WTC11 (cell line): ENCODE measurements at regions not wholly inside any gene's neighbourhood (a gene's known extent, or its start where the extent isn't known, plus 50 kb on each side); places are given as distances from the start of the nearest gene placed in this dataset.

Experiments used
- ATAC-seq: fragments of 200-7000 bp; cut with Tn5 transposase; 2 replicates; pipeline ENCODE4 v1.10.0; 2021; ENCODE audit warnings: mild to moderate bottlenecking, moderate library complexity
- CTCF ChIA-PET: fragments of 300-600 bp; sonication (Branson Sonifier 250); formaldehyde crosslinking; loops from one replicate; lab custom pipeline; 2021; ENCODE audit warnings: antibody characterized with exemption; lab: Charles Lee
- POLR2A ChIA-PET: fragments of 350-600 bp; sonication (Branson Sonifier 250); formaldehyde crosslinking; loops from one replicate; lab custom pipeline; 2021; ENCODE audit warnings: antibody characterized with exemption; lab: Charles Lee
- DNase-seq: peaks from one replicate; pipeline ENCODE4 v3.0.0; 2021; ENCODE audit warnings: low spot score
- H3K27ac Mint-ChIP-seq: 2 replicates; pipeline ENCODE4 v1.8.0; 2021; ENCODE audit warnings: mixed read lengths
- H3K27me3 Mint-ChIP-seq: 2 replicates; pipeline ENCODE4 v1.8.0; 2021; ENCODE audit warnings: low read depth, mild to moderate bottlenecking, moderate library complexity, mixed read lengths
- H3K36me3 Mint-ChIP-seq: 2 replicates; pipeline ENCODE4 v1.8.0; 2021; ENCODE audit warnings: mixed read lengths
- H3K4me1 Mint-ChIP-seq: 2 replicates; pipeline ENCODE4 v1.8.0; 2022; ENCODE audit warnings: mixed read lengths
- H3K4me3 Mint-ChIP-seq: 2 replicates; pipeline ENCODE4 v1.8.0; 2021; ENCODE audit warnings: mild to moderate bottlenecking, moderate library complexity, mixed read lengths
- H3K9me3 Mint-ChIP-seq: 2 replicates; pipeline ENCODE4 v1.8.0; 2021; ENCODE audit warnings: mixed read lengths
- ELF4 ChIP-seq: sonication (generic); formaldehyde crosslinking; IDR thresholded peaks from 2 replicates; pipeline ENCODE4 v1.8.1; 2022; ENCODE audit warnings: low read depth, mild to moderate bottlenecking, moderate library complexity, missing genetic modification reagents
- ETV6 ChIP-seq: sonication (generic); formaldehyde crosslinking; IDR thresholded peaks from 2 replicates; pipeline ENCODE4 v1.8.1; 2022; ENCODE audit warnings: mild to moderate bottlenecking, missing genetic modification reagents
- FOXK1 ChIP-seq: sonication (generic); formaldehyde crosslinking; IDR thresholded peaks from 2 replicates; pipeline ENCODE4 v1.8.0; 2022; ENCODE audit warnings: mild to moderate bottlenecking, moderate library complexity, missing genetic modification reagents
- GABPB1 ChIP-seq: sonication (generic); formaldehyde crosslinking; IDR thresholded peaks from 2 replicates; pipeline ENCODE4 v1.8.1; 2023; ENCODE audit warnings: mild to moderate bottlenecking, missing genetic modification reagents
- GTF2I ChIP-seq: fragments of 250-450 bp; sonication (Bioruptor Pico); conservative IDR thresholded peaks from 2 replicates; pipeline ENCODE4 v1.4.0; 2021; ENCODE audit warnings: mild to moderate bottlenecking
- JAZF1 ChIP-seq: fragments of 250-450 bp; sonication (Bioruptor Pico); IDR thresholded peaks from 2 replicates; pipeline ENCODE4 v1.9.0; 2021; ENCODE audit warnings: moderate library complexity, mild to moderate bottlenecking, inconsistent platforms
- KAT7 ChIP-seq: sonication (generic); formaldehyde crosslinking; IDR thresholded peaks from 2 replicates; pipeline ENCODE4 v1.8.1; 2023; ENCODE audit warnings: missing genetic modification reagents, mild to moderate bottlenecking, borderline replicate concordance
- NR1H2 ChIP-seq: sonication (generic); formaldehyde crosslinking; IDR thresholded peaks from 2 replicates; pipeline ENCODE4 v1.9.0; 2021; ENCODE audit warnings: mild to moderate bottlenecking, moderate library complexity, missing genetic modification reagents
- OVOL2 ChIP-seq: fragments of 250-450 bp; sonication (Bioruptor Pico); IDR thresholded peaks from 2 replicates; pipeline ENCODE4 v1.9.0; 2021; ENCODE audit warnings: mild to moderate bottlenecking, borderline replicate concordance
- SOX15 ChIP-seq: fragments of 250-450 bp; sonication (Bioruptor Pico); IDR thresholded peaks from 2 replicates; pipeline ENCODE4 v1.9.0; 2021; ENCODE audit warnings: mild to moderate bottlenecking
- TEAD4 ChIP-seq: sonication (generic); formaldehyde crosslinking; IDR thresholded peaks from 2 replicates; pipeline ENCODE4 v1.8.0; 2022; ENCODE audit warnings: mild to moderate bottlenecking, missing genetic modification reagents
- TP53 ChIP-seq: sonication (generic); formaldehyde crosslinking; IDR thresholded peaks from 2 replicates; pipeline ENCODE4 v1.8.1; 2023; ENCODE audit warnings: mild to moderate bottlenecking, missing genetic modification reagents
- ZNF232 ChIP-seq: sonication (generic); formaldehyde crosslinking; IDR thresholded peaks from 2 replicates; pipeline ENCODE4 v1.8.0; 2022; ENCODE audit warnings: mild to moderate bottlenecking, missing genetic modification reagents
- ZNF263 ChIP-seq: sonication (generic); formaldehyde crosslinking; IDR thresholded peaks from 2 replicates; pipeline ENCODE4 v1.8.1; 2022; ENCODE audit warnings: low read depth, mild to moderate bottlenecking, moderate library complexity, missing genetic modification reagents
- ZNF416 ChIP-seq: fragments of 250-450 bp; sonication (Bioruptor Pico); IDR thresholded peaks from 2 replicates; pipeline ENCODE4 v1.9.0; 2021; ENCODE audit warnings: mild to moderate bottlenecking, inconsistent platforms
- ZNF423 ChIP-seq: fragments of 250-450 bp; sonication (Bioruptor Pico); IDR thresholded peaks from 2 replicates; pipeline ENCODE4 v2.1.2; 2022; ENCODE audit warnings: mild to moderate bottlenecking, moderate library complexity
- TF ChIP-seq, protein P1 (sequence below): fragments of 250-450 bp; sonication (Bioruptor Pico); IDR thresholded peaks from 2 replicates; pipeline ENCODE4 v1.9.0; 2021; ENCODE audit warnings: moderate library complexity, mild to moderate bottlenecking, inconsistent platforms, borderline replicate concordance
- TF ChIP-seq, protein P2 (sequence below): sonication (generic); formaldehyde crosslinking; IDR thresholded peaks from 2 replicates; pipeline ENCODE4 v1.8.1; 2022; ENCODE audit warnings: low read depth, missing genetic modification reagents, borderline replicate concordance
- TF ChIP-seq, protein P3 (sequence below): fragments of 250-450 bp; sonication (Bioruptor Pico); IDR thresholded peaks from 2 replicates; pipeline ENCODE4 v1.9.0; 2021; ENCODE audit warnings: mild to moderate bottlenecking
- TF ChIP-seq, protein P4 (sequence below): fragments of 250-450 bp; sonication (Bioruptor Pico); IDR thresholded peaks from 2 replicates; pipeline ENCODE4 v1.9.0; 2021; ENCODE audit warnings: mild to moderate bottlenecking, borderline replicate concordance
- TF ChIP-seq, protein P5 (sequence below): sonication (generic); formaldehyde crosslinking; IDR thresholded peaks from 2 replicates; pipeline ENCODE4 v1.8.1; 2023; ENCODE audit warnings: mild to moderate bottlenecking, missing genetic modification reagents, borderline replicate concordance
- TF ChIP-seq, protein P6 (sequence below): sonication (generic); formaldehyde crosslinking; IDR thresholded peaks from 2 replicates; pipeline ENCODE4 v1.8.0; 2022; ENCODE audit warnings: missing genetic modification reagents

DNA sequence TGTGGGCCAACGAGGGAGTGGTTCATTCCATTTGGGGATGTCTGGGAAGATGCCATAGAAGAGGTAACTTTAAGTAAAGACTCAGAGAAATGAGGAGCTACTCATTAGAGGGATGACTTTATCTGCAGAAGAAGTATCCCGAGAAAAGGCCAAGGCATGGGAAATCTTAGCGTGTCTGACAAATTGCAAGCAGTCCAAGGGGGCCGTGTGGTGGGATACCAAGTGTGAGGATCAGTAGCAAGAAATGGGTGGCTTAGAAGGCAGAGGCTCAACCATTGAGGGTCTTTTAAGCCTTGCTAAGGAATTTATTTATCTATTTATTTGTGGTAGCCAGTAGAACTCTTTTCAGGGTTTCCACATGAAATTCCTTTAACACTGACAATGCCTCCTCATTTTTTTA, 436.4 kb downstream of the RNF144A start:
- no peak for ATAC-seq
- TF ChIP-seq, protein P1, sequence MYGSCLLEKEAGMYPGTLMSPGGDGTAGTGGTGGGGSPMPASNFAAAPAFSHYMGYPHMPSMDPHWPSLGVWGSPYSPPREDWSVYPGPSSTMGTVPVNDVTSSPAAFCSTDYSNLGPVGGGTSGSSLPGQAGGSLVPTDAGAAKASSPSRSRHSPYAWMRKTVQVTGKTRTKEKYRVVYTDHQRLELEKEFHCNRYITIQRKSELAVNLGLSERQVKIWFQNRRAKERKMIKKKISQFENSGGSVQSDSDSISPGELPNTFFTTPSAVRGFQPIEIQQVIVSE (CRISPR knock-in tag), result no peak
- TF ChIP-seq SOX15 (CRISPR knock-in tag) (no peak), GABPB1 (no peak), NR1H2 (no peak), TEAD4 (CRISPR knock-in tag) (no peak), ZNF263 (CRISPR knock-in tag) (no peak), GTF2I (CRISPR knock-in tag) (no peak), ELF4 (no peak), KAT7 (CRISPR knock-in tag) (no peak)
- TF ChIP-seq, protein P2, sequence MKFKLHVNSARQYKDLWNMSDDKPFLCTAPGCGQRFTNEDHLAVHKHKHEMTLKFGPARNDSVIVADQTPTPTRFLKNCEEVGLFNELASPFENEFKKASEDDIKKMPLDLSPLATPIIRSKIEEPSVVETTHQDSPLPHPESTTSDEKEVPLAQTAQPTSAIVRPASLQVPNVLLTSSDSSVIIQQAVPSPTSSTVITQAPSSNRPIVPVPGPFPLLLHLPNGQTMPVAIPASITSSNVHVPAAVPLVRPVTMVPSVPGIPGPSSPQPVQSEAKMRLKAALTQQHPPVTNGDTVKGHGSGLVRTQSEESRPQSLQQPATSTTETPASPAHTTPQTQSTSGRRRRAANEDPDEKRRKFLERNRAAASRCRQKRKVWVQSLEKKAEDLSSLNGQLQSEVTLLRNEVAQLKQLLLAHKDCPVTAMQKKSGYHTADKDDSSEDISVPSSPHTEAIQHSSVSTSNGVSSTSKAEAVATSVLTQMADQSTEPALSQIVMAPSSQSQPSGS (CRISPR knock-in tag), result no peak
- TF ChIP-seq, protein P3, sequence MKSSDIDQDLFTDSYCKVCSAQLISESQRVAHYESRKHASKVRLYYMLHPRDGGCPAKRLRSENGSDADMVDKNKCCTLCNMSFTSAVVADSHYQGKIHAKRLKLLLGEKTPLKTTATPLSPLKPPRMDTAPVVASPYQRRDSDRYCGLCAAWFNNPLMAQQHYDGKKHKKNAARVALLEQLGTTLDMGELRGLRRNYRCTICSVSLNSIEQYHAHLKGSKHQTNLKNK (CRISPR knock-in tag), result no peak
- TF ChIP-seq, protein P4, sequence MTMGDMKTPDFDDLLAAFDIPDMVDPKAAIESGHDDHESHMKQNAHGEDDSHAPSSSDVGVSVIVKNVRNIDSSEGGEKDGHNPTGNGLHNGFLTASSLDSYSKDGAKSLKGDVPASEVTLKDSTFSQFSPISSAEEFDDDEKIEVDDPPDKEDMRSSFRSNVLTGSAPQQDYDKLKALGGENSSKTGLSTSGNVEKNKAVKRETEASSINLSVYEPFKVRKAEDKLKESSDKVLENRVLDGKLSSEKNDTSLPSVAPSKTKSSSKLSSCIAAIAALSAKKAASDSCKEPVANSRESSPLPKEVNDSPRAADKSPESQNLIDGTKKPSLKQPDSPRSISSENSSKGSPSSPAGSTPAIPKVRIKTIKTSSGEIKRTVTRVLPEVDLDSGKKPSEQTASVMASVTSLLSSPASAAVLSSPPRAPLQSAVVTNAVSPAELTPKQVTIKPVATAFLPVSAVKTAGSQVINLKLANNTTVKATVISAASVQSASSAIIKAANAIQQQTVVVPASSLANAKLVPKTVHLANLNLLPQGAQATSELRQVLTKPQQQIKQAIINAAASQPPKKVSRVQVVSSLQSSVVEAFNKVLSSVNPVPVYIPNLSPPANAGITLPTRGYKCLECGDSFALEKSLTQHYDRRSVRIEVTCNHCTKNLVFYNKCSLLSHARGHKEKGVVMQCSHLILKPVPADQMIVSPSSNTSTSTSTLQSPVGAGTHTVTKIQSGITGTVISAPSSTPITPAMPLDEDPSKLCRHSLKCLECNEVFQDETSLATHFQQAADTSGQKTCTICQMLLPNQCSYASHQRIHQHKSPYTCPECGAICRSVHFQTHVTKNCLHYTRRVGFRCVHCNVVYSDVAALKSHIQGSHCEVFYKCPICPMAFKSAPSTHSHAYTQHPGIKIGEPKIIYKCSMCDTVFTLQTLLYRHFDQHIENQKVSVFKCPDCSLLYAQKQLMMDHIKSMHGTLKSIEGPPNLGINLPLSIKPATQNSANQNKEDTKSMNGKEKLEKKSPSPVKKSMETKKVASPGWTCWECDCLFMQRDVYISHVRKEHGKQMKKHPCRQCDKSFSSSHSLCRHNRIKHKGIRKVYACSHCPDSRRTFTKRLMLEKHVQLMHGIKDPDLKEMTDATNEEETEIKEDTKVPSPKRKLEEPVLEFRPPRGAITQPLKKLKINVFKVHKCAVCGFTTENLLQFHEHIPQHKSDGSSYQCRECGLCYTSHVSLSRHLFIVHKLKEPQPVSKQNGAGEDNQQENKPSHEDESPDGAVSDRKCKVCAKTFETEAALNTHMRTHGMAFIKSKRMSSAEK (CRISPR knock-in tag), result no peak
- TF ChIP-seq, all 79 proteins: peak for 0
- peaks cover 5% of the 10 kb centered on the region for H3K9me3 Mint-ChIP-seq
- no peaks in the 10 kb centered on the region for H3K27me3 Mint-ChIP-seq
- ChIA-PET CTCF (no interaction called here), POLR2A (no interaction called here)
- no peak overlapping the region for H3K4me3 Mint-ChIP-seq
- no peaks in the 10 kb centered on the region for H3K4me1 Mint-ChIP-seq
- no peaks in the 10 kb centered on the region for H3K36me3 Mint-ChIP-seq
- no peak overlapping the region for H3K27ac Mint-ChIP-seq
- no peak for DNase-seq

DNA sequence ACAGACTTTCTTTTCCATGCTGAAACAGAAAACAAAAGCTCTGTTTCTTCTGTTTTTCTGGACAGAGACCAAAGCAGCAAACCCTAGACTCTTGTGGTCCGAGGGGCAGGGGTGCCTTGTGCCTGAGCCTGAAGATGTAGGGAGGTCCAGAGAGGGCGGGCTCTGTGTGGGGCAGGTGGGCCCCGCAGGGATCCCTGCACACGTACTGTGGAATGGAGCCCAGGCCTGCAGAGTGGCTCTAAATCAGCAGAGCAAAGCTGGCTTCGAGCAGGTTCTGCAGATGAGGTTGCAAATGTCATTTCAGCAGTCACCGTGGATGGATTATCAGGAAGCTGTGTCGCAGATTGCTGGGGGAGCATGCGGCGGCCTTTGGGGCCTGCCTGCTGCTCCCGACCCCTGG, 438.6 kb downstream of the RNF144A start:
- TF ChIP-seq ZNF423, result no peak
- TF ChIP-seq, protein P5, sequence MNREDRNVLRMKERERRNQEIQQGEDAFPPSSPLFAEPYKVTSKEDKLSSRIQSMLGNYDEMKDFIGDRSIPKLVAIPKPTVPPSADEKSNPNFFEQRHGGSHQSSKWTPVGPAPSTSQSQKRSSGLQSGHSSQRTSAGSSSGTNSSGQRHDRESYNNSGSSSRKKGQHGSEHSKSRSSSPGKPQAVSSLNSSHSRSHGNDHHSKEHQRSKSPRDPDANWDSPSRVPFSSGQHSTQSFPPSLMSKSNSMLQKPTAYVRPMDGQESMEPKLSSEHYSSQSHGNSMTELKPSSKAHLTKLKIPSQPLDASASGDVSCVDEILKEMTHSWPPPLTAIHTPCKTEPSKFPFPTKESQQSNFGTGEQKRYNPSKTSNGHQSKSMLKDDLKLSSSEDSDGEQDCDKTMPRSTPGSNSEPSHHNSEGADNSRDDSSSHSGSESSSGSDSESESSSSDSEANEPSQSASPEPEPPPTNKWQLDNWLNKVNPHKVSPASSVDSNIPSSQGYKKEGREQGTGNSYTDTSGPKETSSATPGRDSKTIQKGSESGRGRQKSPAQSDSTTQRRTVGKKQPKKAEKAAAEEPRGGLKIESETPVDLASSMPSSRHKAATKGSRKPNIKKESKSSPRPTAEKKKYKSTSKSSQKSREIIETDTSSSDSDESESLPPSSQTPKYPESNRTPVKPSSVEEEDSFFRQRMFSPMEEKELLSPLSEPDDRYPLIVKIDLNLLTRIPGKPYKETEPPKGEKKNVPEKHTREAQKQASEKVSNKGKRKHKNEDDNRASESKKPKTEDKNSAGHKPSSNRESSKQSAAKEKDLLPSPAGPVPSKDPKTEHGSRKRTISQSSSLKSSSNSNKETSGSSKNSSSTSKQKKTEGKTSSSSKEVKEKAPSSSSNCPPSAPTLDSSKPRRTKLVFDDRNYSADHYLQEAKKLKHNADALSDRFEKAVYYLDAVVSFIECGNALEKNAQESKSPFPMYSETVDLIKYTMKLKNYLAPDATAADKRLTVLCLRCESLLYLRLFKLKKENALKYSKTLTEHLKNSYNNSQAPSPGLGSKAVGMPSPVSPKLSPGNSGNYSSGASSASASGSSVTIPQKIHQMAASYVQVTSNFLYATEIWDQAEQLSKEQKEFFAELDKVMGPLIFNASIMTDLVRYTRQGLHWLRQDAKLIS, result no peak
- no peak for TF ChIP-seq TP53
- TF ChIP-seq ZNF416 (CRISPR knock-in tag), result no peak
- no peak for TF ChIP-seq JAZF1 (CRISPR knock-in tag)
- no peak for TF ChIP-seq ELF4
- TF ChIP-seq ETV6 (CRISPR knock-in tag), result no peak
- no peak for TF ChIP-seq FOXK1 (CRISPR knock-in tag)
- TF ChIP-seq, protein P6, sequence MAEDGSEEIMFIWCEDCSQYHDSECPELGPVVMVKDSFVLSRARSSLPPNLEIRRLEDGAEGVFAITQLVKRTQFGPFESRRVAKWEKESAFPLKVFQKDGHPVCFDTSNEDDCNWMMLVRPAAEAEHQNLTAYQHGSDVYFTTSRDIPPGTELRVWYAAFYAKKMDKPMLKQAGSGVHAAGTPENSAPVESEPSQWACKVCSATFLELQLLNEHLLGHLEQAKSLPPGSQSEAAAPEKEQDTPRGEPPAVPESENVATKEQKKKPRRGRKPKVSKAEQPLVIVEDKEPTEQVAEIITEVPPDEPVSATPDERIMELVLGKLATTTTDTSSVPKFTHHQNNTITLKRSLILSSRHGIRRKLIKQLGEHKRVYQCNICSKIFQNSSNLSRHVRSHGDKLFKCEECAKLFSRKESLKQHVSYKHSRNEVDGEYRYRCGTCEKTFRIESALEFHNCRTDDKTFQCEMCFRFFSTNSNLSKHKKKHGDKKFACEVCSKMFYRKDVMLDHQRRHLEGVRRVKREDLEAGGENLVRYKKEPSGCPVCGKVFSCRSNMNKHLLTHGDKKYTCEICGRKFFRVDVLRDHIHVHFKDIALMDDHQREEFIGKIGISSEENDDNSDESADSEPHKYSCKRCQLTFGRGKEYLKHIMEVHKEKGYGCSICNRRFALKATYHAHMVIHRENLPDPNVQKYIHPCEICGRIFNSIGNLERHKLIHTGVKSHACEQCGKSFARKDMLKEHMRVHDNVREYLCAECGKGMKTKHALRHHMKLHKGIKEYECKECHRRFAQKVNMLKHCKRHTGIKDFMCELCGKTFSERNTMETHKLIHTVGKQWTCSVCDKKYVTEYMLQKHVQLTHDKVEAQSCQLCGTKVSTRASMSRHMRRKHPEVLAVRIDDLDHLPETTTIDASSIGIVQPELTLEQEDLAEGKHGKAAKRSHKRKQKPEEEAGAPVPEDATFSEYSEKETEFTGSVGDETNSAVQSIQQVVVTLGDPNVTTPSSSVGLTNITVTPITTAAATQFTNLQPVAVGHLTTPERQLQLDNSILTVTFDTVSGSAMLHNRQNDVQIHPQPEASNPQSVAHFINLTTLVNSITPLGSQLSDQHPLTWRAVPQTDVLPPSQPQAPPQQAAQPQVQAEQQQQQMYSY (CRISPR knock-in tag), result no peak
- TF ChIP-seq ZNF232 (CRISPR knock-in tag), result no peak
- no peak for TF ChIP-seq OVOL2 (CRISPR knock-in tag)
- Mint-ChIP-seq H3K27me3 (no peaks in the 10 kb centered on the region), H3K4me3 (no peak overlapping the region), H3K27ac (no peak overlapping the region), H3K9me3 (peaks cover 5% of the 10 kb centered on the region), H3K36me3 (no peaks in the 10 kb centered on the region), H3K4me1 (no peaks in the 10 kb centered on the region; the same call in 1 of the 2 replicates)
- DNase-seq, result no peak
- no peak for ATAC-seq
- ChIA-PET CTCF (no interaction called here), POLR2A (no interaction called here)
